ENCODE measurements at regions not wholly inside any gene's neighbourhood (a gene's known extent, or its start where the extent isn't known, plus 50 kb on each side); places are given as distances from the start of the nearest gene placed in this dataset.

GRCh38 chr2:134129900-134130537, 123.9 kb upstream of the MGAT5 start:
- TF ChIP-seq POLR2AphosphoS5 (IDR thresholded peaks at IDR 0.05) (no peak), POLR2A (IDR thresholded peaks at IDR 0.05) (no peak), EP300 (IDR thresholded peaks at IDR 0.05) (no peak)
- TF ChIP-seq, protein P1, sequence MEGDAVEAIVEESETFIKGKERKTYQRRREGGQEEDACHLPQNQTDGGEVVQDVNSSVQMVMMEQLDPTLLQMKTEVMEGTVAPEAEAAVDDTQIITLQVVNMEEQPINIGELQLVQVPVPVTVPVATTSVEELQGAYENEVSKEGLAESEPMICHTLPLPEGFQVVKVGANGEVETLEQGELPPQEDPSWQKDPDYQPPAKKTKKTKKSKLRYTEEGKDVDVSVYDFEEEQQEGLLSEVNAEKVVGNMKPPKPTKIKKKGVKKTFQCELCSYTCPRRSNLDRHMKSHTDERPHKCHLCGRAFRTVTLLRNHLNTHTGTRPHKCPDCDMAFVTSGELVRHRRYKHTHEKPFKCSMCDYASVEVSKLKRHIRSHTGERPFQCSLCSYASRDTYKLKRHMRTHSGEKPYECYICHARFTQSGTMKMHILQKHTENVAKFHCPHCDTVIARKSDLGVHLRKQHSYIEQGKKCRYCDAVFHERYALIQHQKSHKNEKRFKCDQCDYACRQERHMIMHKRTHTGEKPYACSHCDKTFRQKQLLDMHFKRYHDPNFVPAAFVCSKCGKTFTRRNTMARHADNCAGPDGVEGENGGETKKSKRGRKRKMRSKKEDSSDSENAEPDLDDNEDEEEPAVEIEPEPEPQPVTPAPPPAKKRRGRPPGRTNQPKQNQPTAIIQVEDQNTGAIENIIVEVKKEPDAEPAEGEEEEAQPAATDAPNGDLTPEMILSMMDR (IDR thresholded peaks at IDR 0.05) = no peak
- Histone ChIP-seq H3K4me3 (no peak overlapping the region), H3K27ac (no peak overlapping the region), H3K4me1 (peaks cover 19 to 37% (median 23%) of the 10 kb centered on the region in 4 donors), H3K27me3 (no peaks in the 10 kb centered on the region), H3K36me3 (no peaks in the 10 kb centered on the region), H3K9me3 (no peaks in the 10 kb centered on the region)
- DNase-seq = peak in 1 of 2 donors; percentile 61
- 95 to 96% methylated on average over 20 to 39 of the region's 42 CpGs for WGBS, 2 donors
- peak in 1 of 2 donors; percentile 17 for ATAC-seq (ENCODE audit: low FRiP score in 2 of 2)

DNA sequence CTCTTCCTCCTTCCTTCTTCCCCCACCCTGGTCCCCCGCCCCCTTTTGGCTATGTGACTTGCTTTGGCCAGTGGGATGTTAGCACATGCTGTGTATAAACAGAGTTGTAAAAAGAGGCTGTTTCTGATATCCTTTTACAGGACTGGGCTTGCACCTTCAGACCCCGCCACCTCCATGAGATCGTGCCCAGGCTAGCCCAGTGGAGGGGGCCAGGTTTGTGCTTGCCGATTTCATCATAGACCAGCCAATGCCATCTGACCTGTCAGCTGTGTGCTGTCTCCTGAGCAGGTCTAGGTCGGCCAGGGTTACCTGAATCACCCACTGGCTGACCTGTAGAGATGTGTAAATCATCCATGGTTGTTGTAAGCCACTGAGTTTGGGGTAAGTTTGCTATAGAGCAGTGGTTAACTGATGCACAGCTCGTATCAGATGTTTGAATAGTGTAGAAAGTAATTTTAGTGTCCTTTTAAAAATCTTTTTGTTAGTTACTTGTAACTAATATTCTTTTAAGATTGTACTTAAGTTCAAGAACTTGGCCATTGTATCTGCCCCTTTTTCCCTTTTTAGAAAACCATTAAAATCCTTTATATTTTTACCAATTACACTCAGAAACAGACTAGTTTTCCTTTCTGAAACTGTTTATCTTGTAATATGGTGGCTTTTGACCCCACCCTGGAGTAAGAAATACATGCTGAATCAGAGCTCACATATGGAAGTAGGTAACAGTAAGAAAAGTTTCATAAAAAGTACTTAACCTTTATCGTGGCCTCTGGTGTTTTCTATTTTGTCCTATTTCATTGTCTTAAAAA, 122.0 kb upstream of the MGAT5 start:
- Histone ChIP-seq H3K36me3 (no peaks in the 10 kb centered on the region), H3K4me3 (no peak overlapping the region), H3K27me3 (no peaks in the 10 kb centered on the region), H3K4me1 (peaks cover 17 to 29% (median 21%) of the 10 kb centered on the region in 4 donors), H3K27ac (peak overlapping the region in 1 of 4 donors; percentile 68), H3K9me3 (no peaks in the 10 kb centered on the region)
- 83 to 84% methylated on average over 6 to 7 of the region's 7 CpGs for WGBS, 2 donors
- ATAC-seq (ENCODE audit: low FRiP score in 2 of 2) = no peak
- no peak for DNase-seq
- TF ChIP-seq, protein P1 (IDR thresholded peaks at IDR 0.05) = no peak
- TF ChIP-seq EP300 (IDR thresholded peaks at IDR 0.05) (no peak), POLR2A (IDR thresholded peaks at IDR 0.05) (no peak), POLR2AphosphoS5 (IDR thresholded peaks at IDR 0.05) (no peak)

DNA sequence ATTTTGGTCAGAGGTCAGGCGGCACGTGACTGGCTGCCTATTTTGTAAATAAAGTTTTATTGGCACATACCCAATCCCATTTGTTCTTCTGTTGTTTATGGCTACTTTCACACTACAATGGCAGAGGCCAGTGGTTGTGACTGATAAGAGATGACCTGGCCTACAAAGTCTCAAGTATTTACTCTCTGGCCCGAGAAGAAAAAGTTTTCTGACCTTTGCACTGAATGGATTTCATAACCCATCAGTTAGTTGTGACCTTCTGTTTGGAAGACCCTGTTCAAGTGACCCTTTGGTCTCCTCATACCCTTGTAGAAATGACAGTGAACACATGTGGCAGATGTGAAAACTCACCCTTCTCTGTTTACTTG, 121.4 kb upstream of the MGAT5 start:
- ATAC-seq (ENCODE audit: low FRiP score in 2 of 2) = no peak
- DNase-seq = no peak
- Histone ChIP-seq H3K27me3 (no peaks in the 10 kb centered on the region), H3K9me3 (no peaks in the 10 kb centered on the region), H3K36me3 (no peaks in the 10 kb centered on the region), H3K4me3 (no peak overlapping the region), H3K27ac (peak overlapping the region in 2 of 4 donors; percentile 56 to 68), H3K4me1 (peaks cover 23 to 35% (median 27%) of the 10 kb centered on the region in 4 donors)
- 51 to 56% methylated on average over 3 of the region's 3 CpGs for WGBS, 2 donors
- TF ChIP-seq POLR2A (IDR thresholded peaks at IDR 0.05) (no peak), EP300 (IDR thresholded peaks at IDR 0.05) (peak in 1 of 4 donors; percentile 14), POLR2AphosphoS5 (IDR thresholded peaks at IDR 0.05) (peak; percentile 17 to 36)
- TF ChIP-seq, protein P1 (IDR thresholded peaks at IDR 0.05) = no peak

DNA sequence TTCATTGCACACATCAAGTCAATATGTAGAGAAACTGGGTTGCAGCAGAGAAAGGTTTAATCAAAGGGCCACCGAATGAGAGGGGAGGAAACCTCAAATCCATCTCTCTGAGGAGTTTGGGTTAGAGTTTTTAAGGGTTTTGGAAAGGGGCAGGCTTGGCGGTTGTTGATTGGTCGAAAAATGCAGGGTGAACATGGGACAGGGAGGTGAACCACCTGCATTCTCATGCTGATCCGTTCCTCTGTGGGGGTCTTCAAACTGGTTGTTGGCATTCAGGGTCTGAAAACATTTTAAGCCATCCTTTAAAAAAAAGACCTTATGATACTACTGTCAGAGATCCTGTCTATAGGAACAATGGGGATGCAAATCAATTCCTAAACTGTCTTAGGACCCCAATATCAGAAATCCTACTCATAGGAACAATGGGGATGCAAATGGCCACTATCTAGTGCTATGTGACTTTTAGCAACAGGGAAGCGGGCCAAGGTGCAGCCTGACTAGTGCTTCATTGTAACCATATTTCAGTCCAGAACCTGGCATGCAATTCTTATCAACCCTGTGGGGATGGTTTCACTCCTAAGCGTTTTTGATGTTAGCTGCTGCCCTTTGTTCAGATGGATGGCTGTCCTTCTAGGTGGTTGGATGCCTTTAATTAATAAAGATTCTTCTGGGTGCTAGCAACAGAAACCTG, 120.1 kb upstream of the MGAT5 start:
- no peak for DNase-seq
- no peak overlapping the region for H3K27ac ChIP-seq
- H3K4me3 ChIP-seq = no peak overlapping the region
- 87 to 93% methylated on average over 6 of the region's 6 CpGs for WGBS, 2 donors
- no peaks in the 10 kb centered on the region for H3K27me3 ChIP-seq
- H3K36me3 ChIP-seq = no peaks in the 10 kb centered on the region
- H3K4me1 ChIP-seq = peaks cover 35 to 42% (median 38%) of the 10 kb centered on the region in 4 donors
- no peak for ATAC-seq (ENCODE audit: low FRiP score in 2 of 2)
- H3K9me3 ChIP-seq = no peaks in the 10 kb centered on the region
- no peak for TF ChIP-seq POLR2A (IDR thresholded peaks at IDR 0.05)
- TF ChIP-seq, protein P1 (IDR thresholded peaks at IDR 0.05) = no peak
- TF ChIP-seq POLR2AphosphoS5 (IDR thresholded peaks at IDR 0.05) = no peak
- no peak for TF ChIP-seq EP300 (IDR thresholded peaks at IDR 0.05)

Measured in upper lobe of left lung (tissue), 6 donors.